ENCODE measurements at regions not wholly inside any gene's neighbourhood (a gene's known extent, or its start where the extent isn't known, plus 50 kb on each side); places are given as distances from the start of the nearest gene placed in this dataset.

DNA sequence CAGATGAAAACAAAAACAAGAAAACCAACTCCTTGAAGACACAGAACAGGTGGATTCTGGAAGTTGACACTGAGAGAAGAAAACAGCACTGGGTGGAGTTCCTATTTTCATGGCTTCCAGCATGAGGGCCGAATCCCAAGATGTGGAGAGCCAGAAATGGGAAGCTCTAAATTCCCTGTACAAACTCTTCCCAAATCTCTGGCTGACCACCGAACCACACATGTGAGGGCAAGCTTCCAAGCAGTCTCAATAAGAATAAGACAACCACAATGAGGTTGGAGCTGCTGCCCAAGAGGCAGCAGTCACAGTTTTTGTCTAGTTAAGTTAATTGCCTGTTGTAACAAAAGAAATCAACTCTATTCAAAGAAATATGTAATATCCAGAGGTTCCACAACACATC lies 339.3 kb upstream of the SLC30A5 start:
- TF ChIP-seq CTCF (conservative IDR thresholded peaks at IDR 0.05; ENCODE audit: low read depth in 2 of 2) (no peak), EZH2 (IDR thresholded peaks at IDR 0.05; ENCODE audit: low read depth, unreplicated experiment) (no peak), POLR2AphosphoS5 (IDR thresholded peaks at IDR 0.05; ENCODE audit: low read depth) (no peak), CREB1 (CRISPR knock-in tag; IDR thresholded peaks at IDR 0.05; ENCODE audit: low read depth) (no peak), STAT1 (IDR thresholded peaks at IDR 0.05; ENCODE audit: unreplicated experiment) (no peak)

Data from GM23338 (cell line).